A673 (cell line): ENCODE measurements at regions not wholly inside any gene's neighbourhood (a gene's known extent, or its start where the extent isn't known, plus 50 kb on each side); places are given as distances from the start of the nearest gene placed in this dataset.

ENCODE experiments used
- BruUV-seq: library from RNA; stranded (reverse); fragments of 400-500 nt; replicated peaks from 2 replicates; lab custom pipeline; 2021; lab: Mats Ljungman, UMichigan
- CTCF ChIA-PET: fragments of 300-600 bp; sonication (Branson Sonifier 250); formaldehyde crosslinking; loops from one replicate; lab custom pipeline; 2022; ENCODE audit warnings: antibody characterized with exemption; lab: Charles Lee
- POLR2A ChIA-PET: fragments of 300-600 bp; sonication (Branson Sonifier 250); formaldehyde crosslinking; loops from one replicate; lab custom pipeline; 2022; ENCODE audit warnings: antibody characterized with exemption; ENCODE audit not compliant: low non-redundant PET; lab: Charles Lee
- DNase-seq: peaks from one replicate; pipeline ENCODE4 v3.0.0-alpha.2; 2015; ENCODE audit warnings: low spot score
- H3K27ac ChIP-seq: fragments of 200-600 bp; sonication (generic); 2 replicates; pipeline ENCODE4 v1.5.1; 2016; ENCODE audit warnings: mixed run types, low read depth, mild to moderate bottlenecking, mixed read lengths, antibody characterized with exemption, low read length; ENCODE audit not compliant: poor library complexity, severe bottlenecking
- H3K27me3 ChIP-seq: fragments of 200-600 bp; sonication (generic); replicated peaks from 2 replicates; pipeline ENCODE4 v1.6.1; 2017; ENCODE audit warnings: mixed run types, low read depth, mild to moderate bottlenecking, mixed read lengths, antibody characterized with exemption, low read length; ENCODE audit not compliant: insufficient read depth, poor library complexity
- H3K36me3 ChIP-seq: fragments of 200-600 bp; sonication (generic); 2 replicates; pipeline ENCODE4 v1.6.1; 2016; ENCODE audit warnings: mixed run types, mild to moderate bottlenecking, mixed read lengths, antibody characterized with exemption, low read length; ENCODE audit not compliant: insufficient read depth, poor library complexity, severe bottlenecking
- H3K4me1 ChIP-seq: fragments of 200-600 bp; sonication (generic); 2 replicates; pipeline ENCODE4 v1.6.1; 2017; ENCODE audit warnings: mixed run types, mild to moderate bottlenecking, mixed read lengths, antibody characterized with exemption, low read length; ENCODE audit not compliant: insufficient read depth, poor library complexity, severe bottlenecking
- H3K4me3 ChIP-seq: fragments of 200-600 bp; sonication (generic); 2 replicates; pipeline ENCODE4 v1.5.1; 2016; ENCODE audit warnings: low read depth, mixed run types, mild to moderate bottlenecking, mixed read lengths, low read length; ENCODE audit not compliant: poor library complexity, severe bottlenecking
- H3K9me3 ChIP-seq: fragments of 200-600 bp; sonication (generic); 2 replicates; pipeline ENCODE4 v1.6.1; 2016; ENCODE audit warnings: mixed run types, low read depth, mild to moderate bottlenecking, mixed read lengths, antibody characterized with exemption, low read length; ENCODE audit not compliant: poor library complexity, severe bottlenecking
- EZH2 ChIP-seq: fragments of 200-600 bp; sonication (generic); IDR thresholded peaks from 2 replicates; pipeline ENCODE4 v1.6.1; 2017; ENCODE audit warnings: borderline replicate concordance, low read depth, mild to moderate bottlenecking, mixed read lengths, antibody characterized with exemption, low read length; ENCODE audit not compliant: poor library complexity, severe bottlenecking
- intact Hi-C: fragments of 100-400 bp; cut with micrococcal nuclease; formaldehyde crosslinking; loops from one replicate; pipeline ENCODE4 v1.10.0; 2022; ENCODE audit not compliant: unreplicated experiment
- TF ChIP-seq, protein P1 (sequence below): fragments of 300-800, 200-600 bp; sonication (generic); conservative IDR thresholded peaks from 2 replicates; pipeline ENCODE4 v1.5.1; 2017; ENCODE audit warnings: low read depth, mild to moderate bottlenecking, antibody characterized with exemption, low read length, moderate library complexity, mixed read lengths

DNA sequence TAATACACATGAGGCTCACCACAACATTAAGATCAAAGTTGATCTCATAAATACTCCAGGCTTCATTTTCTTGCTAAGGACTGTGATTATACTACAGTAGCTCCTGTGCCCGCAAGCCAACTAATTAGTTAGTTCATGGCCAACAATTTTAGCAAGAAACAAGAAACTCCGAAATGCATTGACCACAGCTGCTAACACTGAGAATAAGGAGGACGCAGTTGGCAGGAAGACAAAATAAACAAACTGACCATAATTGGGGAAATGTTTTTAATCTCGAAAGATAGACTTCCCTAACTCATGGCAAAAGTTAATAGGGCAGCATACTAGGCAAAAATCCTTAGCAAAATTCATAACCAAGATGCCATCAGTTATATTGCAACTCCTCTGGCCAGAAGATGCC is 115.5 kb upstream of the SPEF2 start:
- no peak for DNase-seq
- no TSS peak for BruUV-seq
- CTCF ChIA-PET = no interaction called here
- intact Hi-C loops = no loop called here
- Histone ChIP-seq H3K9me3 (no peaks in the 10 kb centered on the region), H3K4me1 (no peaks in the 10 kb centered on the region), H3K36me3 (no peaks in the 10 kb centered on the region), H3K27ac (no peak overlapping the region), H3K4me3 (no peak overlapping the region), H3K27me3 (no peaks in the 10 kb centered on the region)
- POLR2A ChIA-PET = no interaction called here
- TF ChIP-seq EZH2 = no peak
- TF ChIP-seq, protein P1, sequence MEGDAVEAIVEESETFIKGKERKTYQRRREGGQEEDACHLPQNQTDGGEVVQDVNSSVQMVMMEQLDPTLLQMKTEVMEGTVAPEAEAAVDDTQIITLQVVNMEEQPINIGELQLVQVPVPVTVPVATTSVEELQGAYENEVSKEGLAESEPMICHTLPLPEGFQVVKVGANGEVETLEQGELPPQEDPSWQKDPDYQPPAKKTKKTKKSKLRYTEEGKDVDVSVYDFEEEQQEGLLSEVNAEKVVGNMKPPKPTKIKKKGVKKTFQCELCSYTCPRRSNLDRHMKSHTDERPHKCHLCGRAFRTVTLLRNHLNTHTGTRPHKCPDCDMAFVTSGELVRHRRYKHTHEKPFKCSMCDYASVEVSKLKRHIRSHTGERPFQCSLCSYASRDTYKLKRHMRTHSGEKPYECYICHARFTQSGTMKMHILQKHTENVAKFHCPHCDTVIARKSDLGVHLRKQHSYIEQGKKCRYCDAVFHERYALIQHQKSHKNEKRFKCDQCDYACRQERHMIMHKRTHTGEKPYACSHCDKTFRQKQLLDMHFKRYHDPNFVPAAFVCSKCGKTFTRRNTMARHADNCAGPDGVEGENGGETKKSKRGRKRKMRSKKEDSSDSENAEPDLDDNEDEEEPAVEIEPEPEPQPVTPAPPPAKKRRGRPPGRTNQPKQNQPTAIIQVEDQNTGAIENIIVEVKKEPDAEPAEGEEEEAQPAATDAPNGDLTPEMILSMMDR = no peak

DNA sequence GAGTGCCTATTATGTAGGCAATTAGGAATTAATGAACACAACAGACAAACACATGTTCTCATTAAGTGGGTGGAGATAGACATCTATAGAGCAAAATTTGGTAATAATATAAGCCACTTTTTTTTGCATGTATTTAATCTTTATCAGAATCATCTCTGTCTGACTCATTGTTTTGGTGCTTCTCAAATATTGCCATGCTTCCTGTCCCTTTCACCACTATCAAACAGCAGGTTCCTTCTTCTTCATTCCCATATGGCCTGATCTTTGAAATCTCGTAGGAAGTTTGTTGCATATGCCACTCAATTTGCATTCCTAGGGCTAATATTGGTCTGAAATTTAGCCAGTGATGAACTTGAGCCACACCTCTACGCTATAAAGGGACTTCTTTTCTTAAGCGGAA is 128.9 kb upstream of the SPEF2 start:
- DNase-seq = peak; percentile 6
- POLR2A ChIA-PET = no interaction called here
- Histone ChIP-seq H3K27ac (no peak overlapping the region), H3K27me3 (no peaks in the 10 kb centered on the region), H3K4me3 (no peak overlapping the region), H3K4me1 (peaks cover 21% of the 10 kb centered on the region), H3K36me3 (no peaks in the 10 kb centered on the region), H3K9me3 (no peaks in the 10 kb centered on the region)
- no peak for TF ChIP-seq EZH2
- TF ChIP-seq, protein P1 = no peak
- BruUV-seq = no TSS peak
- intact Hi-C loops = no loop called here
- CTCF ChIA-PET = no interaction called here

GRCh38 chr5:35488055-35488454 is 129.6 kb upstream of the SPEF2 start:
- CTCF ChIA-PET = no interaction called here
- H3K27ac ChIP-seq = no peak overlapping the region
- H3K36me3 ChIP-seq = no peaks in the 10 kb centered on the region
- H3K4me3 ChIP-seq = no peak overlapping the region
- DNase-seq = no peak
- H3K27me3 ChIP-seq = no peaks in the 10 kb centered on the region
- POLR2A ChIA-PET = no interaction called here
- peaks cover 21% of the 10 kb centered on the region for H3K4me1 ChIP-seq
- intact Hi-C loops = no loop called here
- no TSS peak for BruUV-seq
- TF ChIP-seq, protein P1 = no peak
- TF ChIP-seq EZH2 = no peak
- no peaks in the 10 kb centered on the region for H3K9me3 ChIP-seq
